ENCODE measurements at regions not wholly inside any gene's neighbourhood (a gene's known extent, or its start where the extent isn't known, plus 50 kb on each side); places are given as distances from the start of the nearest gene placed in this dataset.

GRCh38 chr11:98800696-98801095 is 220.1 kb upstream of the CNTN5 start:
- TF ChIP-seq, protein P1, sequence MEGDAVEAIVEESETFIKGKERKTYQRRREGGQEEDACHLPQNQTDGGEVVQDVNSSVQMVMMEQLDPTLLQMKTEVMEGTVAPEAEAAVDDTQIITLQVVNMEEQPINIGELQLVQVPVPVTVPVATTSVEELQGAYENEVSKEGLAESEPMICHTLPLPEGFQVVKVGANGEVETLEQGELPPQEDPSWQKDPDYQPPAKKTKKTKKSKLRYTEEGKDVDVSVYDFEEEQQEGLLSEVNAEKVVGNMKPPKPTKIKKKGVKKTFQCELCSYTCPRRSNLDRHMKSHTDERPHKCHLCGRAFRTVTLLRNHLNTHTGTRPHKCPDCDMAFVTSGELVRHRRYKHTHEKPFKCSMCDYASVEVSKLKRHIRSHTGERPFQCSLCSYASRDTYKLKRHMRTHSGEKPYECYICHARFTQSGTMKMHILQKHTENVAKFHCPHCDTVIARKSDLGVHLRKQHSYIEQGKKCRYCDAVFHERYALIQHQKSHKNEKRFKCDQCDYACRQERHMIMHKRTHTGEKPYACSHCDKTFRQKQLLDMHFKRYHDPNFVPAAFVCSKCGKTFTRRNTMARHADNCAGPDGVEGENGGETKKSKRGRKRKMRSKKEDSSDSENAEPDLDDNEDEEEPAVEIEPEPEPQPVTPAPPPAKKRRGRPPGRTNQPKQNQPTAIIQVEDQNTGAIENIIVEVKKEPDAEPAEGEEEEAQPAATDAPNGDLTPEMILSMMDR (IDR thresholded peaks at IDR 0.05; ENCODE audit: low read depth, low read length): no peak
- TF ChIP-seq EZH2phosphoT487 (IDR thresholded peaks at IDR 0.05; ENCODE audit: low read depth): no peak

All from OCI-LY3 (cell line).